Hepatocyte (in vitro differentiated cells): ENCODE measurements at regions not wholly inside any gene's neighbourhood (a gene's known extent, or its start where the extent isn't known, plus 50 kb on each side); places are given as distances from the start of the nearest gene placed in this dataset.
"Not testable (repeated sequence)": the region's sequence is repeated elsewhere in the genome, so short reads cannot be mapped to it uniquely, and the experiment has no call there.

Source experiments
- EZH2 ChIP-seq: fragments of 200-600 bp; sonication (generic); IDR thresholded peaks from 2 replicates; pipeline ENCODE4 v1.6.1; 2016; ENCODE audit warnings: antibody characterized with exemption, mild to moderate bottlenecking, borderline replicate concordance
- TF ChIP-seq, protein P1 (sequence below): fragments of 200-600 bp; sonication (generic); IDR thresholded peaks from 2 replicates; pipeline ENCODE4 v1.5.1; 2016; ENCODE audit warnings: antibody characterized with exemption, mild to moderate bottlenecking; ENCODE audit not compliant: poor library complexity

GRCh38 chr9:79500196-79500864 lies 71.4 kb upstream of the TLE4 start:
- not testable (repeated sequence) for TF ChIP-seq EZH2
- TF ChIP-seq, protein P1, sequence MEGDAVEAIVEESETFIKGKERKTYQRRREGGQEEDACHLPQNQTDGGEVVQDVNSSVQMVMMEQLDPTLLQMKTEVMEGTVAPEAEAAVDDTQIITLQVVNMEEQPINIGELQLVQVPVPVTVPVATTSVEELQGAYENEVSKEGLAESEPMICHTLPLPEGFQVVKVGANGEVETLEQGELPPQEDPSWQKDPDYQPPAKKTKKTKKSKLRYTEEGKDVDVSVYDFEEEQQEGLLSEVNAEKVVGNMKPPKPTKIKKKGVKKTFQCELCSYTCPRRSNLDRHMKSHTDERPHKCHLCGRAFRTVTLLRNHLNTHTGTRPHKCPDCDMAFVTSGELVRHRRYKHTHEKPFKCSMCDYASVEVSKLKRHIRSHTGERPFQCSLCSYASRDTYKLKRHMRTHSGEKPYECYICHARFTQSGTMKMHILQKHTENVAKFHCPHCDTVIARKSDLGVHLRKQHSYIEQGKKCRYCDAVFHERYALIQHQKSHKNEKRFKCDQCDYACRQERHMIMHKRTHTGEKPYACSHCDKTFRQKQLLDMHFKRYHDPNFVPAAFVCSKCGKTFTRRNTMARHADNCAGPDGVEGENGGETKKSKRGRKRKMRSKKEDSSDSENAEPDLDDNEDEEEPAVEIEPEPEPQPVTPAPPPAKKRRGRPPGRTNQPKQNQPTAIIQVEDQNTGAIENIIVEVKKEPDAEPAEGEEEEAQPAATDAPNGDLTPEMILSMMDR = not testable (repeated sequence)
